ENCODE measurements at regions not wholly inside any gene's neighbourhood (a gene's known extent, or its start where the extent isn't known, plus 50 kb on each side); places are given as distances from the start of the nearest gene placed in this dataset.

DNA sequence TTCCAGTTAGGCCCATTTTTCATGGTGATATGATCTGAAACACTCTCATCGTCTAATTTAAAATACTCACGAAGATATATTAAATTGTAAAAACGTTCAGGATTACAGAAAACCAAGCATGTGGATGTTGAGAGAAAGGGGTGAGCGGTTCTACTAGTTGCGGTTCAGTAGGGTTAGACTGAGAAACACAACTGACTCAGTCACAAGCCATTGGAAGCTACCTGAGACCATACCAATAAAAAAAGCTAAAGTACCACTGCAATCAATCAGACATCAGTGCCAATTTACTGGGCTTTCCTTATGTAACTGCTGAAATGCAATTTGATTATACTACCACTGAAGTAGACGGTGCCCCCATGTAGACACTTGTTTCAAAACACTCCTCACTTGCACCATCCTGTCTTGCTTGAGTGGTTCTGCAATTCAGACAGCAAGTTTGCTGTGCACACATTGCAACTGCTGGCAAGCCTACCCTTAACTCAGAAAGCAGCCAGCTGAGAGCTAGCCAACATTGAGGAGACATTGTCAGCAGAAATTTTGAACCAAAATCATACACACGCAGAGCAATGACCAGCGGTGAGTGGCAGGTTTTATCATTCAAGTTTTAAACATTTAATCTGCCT is 368.7 kb upstream of the ARHGEF26 start (continued):
- TF ChIP-seq NFE2L2 (conservative IDR thresholded peaks at IDR 0.05; ENCODE audit: low read length): no peak
- no peak for TF ChIP-seq JUNB (IDR thresholded peaks at IDR 0.05)
- no peak for TF ChIP-seq PHF8 (IDR thresholded peaks at IDR 0.05; ENCODE audit: borderline replicate concordance, low read depth)
- no peak for TF ChIP-seq MAZ (IDR thresholded peaks at IDR 0.05; ENCODE audit: borderline replicate concordance, low read depth, low read length)
- TF ChIP-seq, protein P1, sequence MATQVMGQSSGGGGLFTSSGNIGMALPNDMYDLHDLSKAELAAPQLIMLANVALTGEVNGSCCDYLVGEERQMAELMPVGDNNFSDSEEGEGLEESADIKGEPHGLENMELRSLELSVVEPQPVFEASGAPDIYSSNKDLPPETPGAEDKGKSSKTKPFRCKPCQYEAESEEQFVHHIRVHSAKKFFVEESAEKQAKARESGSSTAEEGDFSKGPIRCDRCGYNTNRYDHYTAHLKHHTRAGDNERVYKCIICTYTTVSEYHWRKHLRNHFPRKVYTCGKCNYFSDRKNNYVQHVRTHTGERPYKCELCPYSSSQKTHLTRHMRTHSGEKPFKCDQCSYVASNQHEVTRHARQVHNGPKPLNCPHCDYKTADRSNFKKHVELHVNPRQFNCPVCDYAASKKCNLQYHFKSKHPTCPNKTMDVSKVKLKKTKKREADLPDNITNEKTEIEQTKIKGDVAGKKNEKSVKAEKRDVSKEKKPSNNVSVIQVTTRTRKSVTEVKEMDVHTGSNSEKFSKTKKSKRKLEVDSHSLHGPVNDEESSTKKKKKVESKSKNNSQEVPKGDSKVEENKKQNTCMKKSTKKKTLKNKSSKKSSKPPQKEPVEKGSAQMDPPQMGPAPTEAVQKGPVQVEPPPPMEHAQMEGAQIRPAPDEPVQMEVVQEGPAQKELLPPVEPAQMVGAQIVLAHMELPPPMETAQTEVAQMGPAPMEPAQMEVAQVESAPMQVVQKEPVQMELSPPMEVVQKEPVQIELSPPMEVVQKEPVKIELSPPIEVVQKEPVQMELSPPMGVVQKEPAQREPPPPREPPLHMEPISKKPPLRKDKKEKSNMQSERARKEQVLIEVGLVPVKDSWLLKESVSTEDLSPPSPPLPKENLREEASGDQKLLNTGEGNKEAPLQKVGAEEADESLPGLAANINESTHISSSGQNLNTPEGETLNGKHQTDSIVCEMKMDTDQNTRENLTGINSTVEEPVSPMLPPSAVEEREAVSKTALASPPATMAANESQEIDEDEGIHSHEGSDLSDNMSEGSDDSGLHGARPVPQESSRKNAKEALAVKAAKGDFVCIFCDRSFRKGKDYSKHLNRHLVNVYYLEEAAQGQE (IDR thresholded peaks at IDR 0.05): no peak
- TF ChIP-seq, protein P2, sequence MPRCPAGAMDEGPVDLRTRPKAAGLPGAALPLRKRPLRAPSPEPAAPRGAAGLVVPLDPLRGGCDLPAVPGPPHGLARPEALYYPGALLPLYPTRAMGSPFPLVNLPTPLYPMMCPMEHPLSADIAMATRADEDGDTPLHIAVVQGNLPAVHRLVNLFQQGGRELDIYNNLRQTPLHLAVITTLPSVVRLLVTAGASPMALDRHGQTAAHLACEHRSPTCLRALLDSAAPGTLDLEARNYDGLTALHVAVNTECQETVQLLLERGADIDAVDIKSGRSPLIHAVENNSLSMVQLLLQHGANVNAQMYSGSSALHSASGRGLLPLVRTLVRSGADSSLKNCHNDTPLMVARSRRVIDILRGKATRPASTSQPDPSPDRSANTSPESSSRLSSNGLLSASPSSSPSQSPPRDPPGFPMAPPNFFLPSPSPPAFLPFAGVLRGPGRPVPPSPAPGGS (IDR thresholded peaks at IDR 0.05): no peak

DNA sequence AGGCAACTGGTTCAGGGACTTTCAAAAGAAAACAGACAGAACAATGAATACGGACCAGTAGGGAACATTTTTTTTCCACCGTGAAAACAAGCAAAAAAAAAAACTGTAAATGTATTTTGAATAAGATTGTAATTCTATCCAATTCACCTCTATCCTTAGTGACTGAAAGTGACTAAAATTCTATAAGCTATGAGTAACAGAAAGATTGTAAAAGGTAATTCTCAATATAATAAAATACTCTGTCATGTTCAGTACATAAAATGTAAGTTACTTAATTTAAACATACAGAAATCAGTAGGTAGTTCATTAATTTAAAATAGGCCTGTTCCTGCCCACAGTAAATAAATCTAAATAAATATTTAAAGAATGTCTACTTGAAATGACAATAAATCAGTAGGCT is 368.2 kb upstream of the ARHGEF26 start:
- no peak for FAIRE-seq
- Histone ChIP-seq H3K9me3 (no peaks in the 10 kb centered on the region), H3K4me1 (no peaks in the 10 kb centered on the region), H3K4me3 (no peak overlapping the region), H3K4me2 (no peak overlapping the region), H3K27ac (no peak overlapping the region)
- WGBS (ENCODE audit: missing lambda C conversion rate): 70% methylated on average over 2 of the region's 2 CpGs
- CTCF ChIA-PET: no interaction called here
- no peak for ATAC-seq
- POLR2A ChIA-PET: no interaction called here
- no peak for DNase-seq (ENCODE audit: low read depth in 1 of 2, low spot score in 1 of 2)
- TF ChIP-seq RARB (CRISPR knock-in tag; IDR thresholded peaks at IDR 0.05) (no peak), BHLHE40 (IDR thresholded peaks at IDR 0.05; ENCODE audit: low read depth, low read length) (no peak), MYC (IDR thresholded peaks at IDR 0.05; ENCODE audit: borderline replicate concordance, low read length) (no peak), RAD21 (conservative IDR thresholded peaks at IDR 0.05 in 1 of 2, IDR thresholded peaks at IDR 0.05 in 1 of 2) (no peak), HOXB5 (CRISPR knock-in tag; IDR thresholded peaks at IDR 0.05) (no peak), NFE2L2 (conservative IDR thresholded peaks at IDR 0.05; ENCODE audit: low read length) (no peak), HDAC2 (IDR thresholded peaks at IDR 0.05) (no peak), NR3C1 (IDR thresholded peaks at IDR 0.05) (no peak), ZSCAN20 (CRISPR knock-in tag; IDR thresholded peaks at IDR 0.05) (no peak), EHF (CRISPR knock-in tag; IDR thresholded peaks at IDR 0.05) (no peak)
- TF ChIP-seq, protein P3, sequence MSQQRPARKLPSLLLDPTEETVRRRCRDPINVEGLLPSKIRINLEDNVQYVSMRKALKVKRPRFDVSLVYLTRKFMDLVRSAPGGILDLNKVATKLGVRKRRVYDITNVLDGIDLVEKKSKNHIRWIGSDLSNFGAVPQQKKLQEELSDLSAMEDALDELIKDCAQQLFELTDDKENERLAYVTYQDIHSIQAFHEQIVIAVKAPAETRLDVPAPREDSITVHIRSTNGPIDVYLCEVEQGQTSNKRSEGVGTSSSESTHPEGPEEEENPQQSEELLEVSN (IDR thresholded peaks at IDR 0.05; ENCODE audit: borderline replicate concordance, low read depth): no peak

DNA sequence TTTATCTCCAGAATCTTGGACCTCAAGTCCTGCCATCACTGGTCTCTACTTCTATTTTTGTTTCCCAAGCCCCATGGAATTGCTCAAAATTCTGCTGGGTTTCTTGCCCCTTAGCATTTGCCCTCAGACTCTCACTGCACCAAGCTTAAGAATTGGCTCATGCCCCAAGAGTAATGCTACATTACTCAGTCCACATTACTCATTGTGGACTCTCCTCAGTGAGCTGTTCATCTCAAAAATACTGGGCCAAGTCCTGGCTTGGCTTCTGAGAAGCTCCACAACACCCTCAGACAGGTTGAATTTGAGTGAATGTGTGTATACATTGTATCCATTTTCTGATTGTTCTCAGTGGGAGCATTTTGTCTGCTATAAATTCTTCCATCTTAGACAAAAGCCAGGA is 364.4 kb upstream of the ARHGEF26 start:
- TF ChIP-seq RCOR1 (IDR thresholded peaks at IDR 0.05; ENCODE audit: low read depth, low read length): no peak
- TF ChIP-seq FOSL2 (IDR thresholded peaks at IDR 0.05): no peak
- TF ChIP-seq FOSL2 (CRISPR knock-in tag; IDR thresholded peaks at IDR 0.05): no peak
- TF ChIP-seq SREBF2 (IDR thresholded peaks at IDR 0.05): no peak
- TF ChIP-seq RARB (CRISPR knock-in tag; IDR thresholded peaks at IDR 0.05): no peak
- TF ChIP-seq, protein P2 (IDR thresholded peaks at IDR 0.05): no peak
- TF ChIP-seq HDAC2 (IDR thresholded peaks at IDR 0.05): no peak
- no peak for TF ChIP-seq RFX5 (IDR thresholded peaks at IDR 0.05)
- ChIA-PET CTCF (interaction anchor here (0.8 kb wide), 1 partner anchor 12 kb away, joined by 3 read pairs; no protein-coding TSS in a partner anchor), POLR2A (no interaction called here)
- peak in 1 of 2 experiments; percentile 35; a peak in 2 of 6 replicates for ATAC-seq
- H3K9me3 ChIP-seq: no peaks in the 10 kb centered on the region
- H3K4me2 ChIP-seq: no peak overlapping the region
- no peak for DNase-seq (ENCODE audit: low read depth in 1 of 2, low spot score in 1 of 2)
- no peak overlapping the region for H3K27ac ChIP-seq
- no peaks in the 10 kb centered on the region for H3K4me1 ChIP-seq
- FAIRE-seq: no peak
- H3K4me3 ChIP-seq: no peak overlapping the region

Measured in A549 (cell line).